ENCODE measurements at regions not wholly inside any gene's neighbourhood (a gene's known extent, or its start where the extent isn't known, plus 50 kb on each side); places are given as distances from the start of the nearest gene placed in this dataset.

GRCh38 chr7:25350041-25350440 lies 121.8 kb upstream of the NPVF start:
- no peak for TF ChIP-seq CTCF (IDR thresholded peaks at IDR 0.05)
- TF ChIP-seq POLR2AphosphoS5 (IDR thresholded peaks at IDR 0.05): no peak

All from sigmoid colon (tissue), 4 donors.